Astrocyte (in vitro differentiated cells and primary cell): ENCODE measurements at regions not wholly inside any gene's neighbourhood (a gene's known extent, or its start where the extent isn't known, plus 50 kb on each side); places are given as distances from the start of the nearest gene placed in this dataset.
"Not testable (repeated sequence)": the region's sequence is repeated elsewhere in the genome, so short reads cannot be mapped to it uniquely, and the experiment has no call there.

ENCODE experiments used
- DNase-seq: peaks from one replicate; pipeline ENCODE4 v3.0.0-alpha.2; 2010; ENCODE audit warnings: low read depth
- FAIRE-seq: peaks from 2 replicates; lab custom pipeline; 2011; peaks lifted over from hg19 to GRCh38; lab: Jason Lieb, UNC
- H2AFZ ChIP-seq: 2 replicates; pipeline ENCODE4 v1.6.0; 2012; ENCODE audit warnings: low read depth, low read length, inconsistent platforms
- H3K27ac ChIP-seq: 2 replicates; pipeline ENCODE4 v1.5.1; 2011; ENCODE audit warnings: low read depth, low read length, inconsistent platforms
- H3K27me3 ChIP-seq: 2 replicates; pipeline ENCODE4 v1.6.0; 2011; ENCODE audit warnings: low read length, inconsistent platforms; ENCODE audit not compliant: insufficient read depth
- H3K36me3 ChIP-seq: 2 replicates; pipeline ENCODE4 v1.5.1; 2011; ENCODE audit warnings: low read length, inconsistent platforms; ENCODE audit not compliant: insufficient read depth
- H3K4me1 ChIP-seq: 2 replicates; pipeline ENCODE4 v1.5.1; 2011; ENCODE audit warnings: low read length, inconsistent platforms; ENCODE audit not compliant: insufficient read depth
- H3K4me2 ChIP-seq: 2 replicates; pipeline ENCODE4 v1.6.0; 2012; ENCODE audit warnings: low read length, inconsistent platforms
- H3K4me3 ChIP-seq: 2 replicates; pipeline ENCODE4 v1.5.1; 2011; ENCODE audit warnings: low read depth, mild to moderate bottlenecking, low read length, inconsistent platforms; ENCODE audit not compliant: insufficient read depth
- H3K79me2 ChIP-seq: 2 replicates; pipeline ENCODE4 v1.6.0; 2012; ENCODE audit warnings: mild to moderate bottlenecking, low read length, inconsistent platforms; ENCODE audit not compliant: insufficient read depth
- H3K9ac ChIP-seq: 2 replicates; pipeline ENCODE4 v1.6.0; 2012; ENCODE audit warnings: mild to moderate bottlenecking, low read length, inconsistent platforms
- H3K9me3 ChIP-seq: 2 replicates; pipeline ENCODE4 v1.5.1; 2012; ENCODE audit warnings: low read depth, mild to moderate bottlenecking, low read length, inconsistent platforms; ENCODE audit not compliant: insufficient read depth
- H4K20me1 ChIP-seq: 2 replicates; pipeline ENCODE4 v1.6.0; 2012; ENCODE audit warnings: low read length, inconsistent platforms; ENCODE audit not compliant: insufficient read depth
- H3K27ac Mint-ChIP-seq: one replicate; pipeline ENCODE4 v1.8.0; 2021; ENCODE audit warnings: mild to moderate bottlenecking, mixed read lengths; ENCODE audit not compliant: unreplicated experiment
- H3K27me3 Mint-ChIP-seq: one replicate; pipeline ENCODE4 v1.8.0; 2021; ENCODE audit warnings: low read depth, mixed read lengths; ENCODE audit not compliant: unreplicated experiment
- H3K36me3 Mint-ChIP-seq: one replicate; pipeline ENCODE4 v1.8.0; 2021; ENCODE audit warnings: low read depth, mixed read lengths; ENCODE audit not compliant: unreplicated experiment
- H3K4me1 Mint-ChIP-seq: one replicate; pipeline ENCODE4 v1.8.0; 2021; ENCODE audit warnings: low read depth, mixed read lengths; ENCODE audit not compliant: unreplicated experiment
- H3K4me3 Mint-ChIP-seq: one replicate; pipeline ENCODE4 v1.8.0; 2021; ENCODE audit warnings: mild to moderate bottlenecking, moderate library complexity, mixed read lengths; ENCODE audit not compliant: unreplicated experiment
- H3K9me3 Mint-ChIP-seq: one replicate; pipeline ENCODE4 v1.8.0; 2021; ENCODE audit warnings: mild to moderate bottlenecking, mixed read lengths; ENCODE audit not compliant: unreplicated experiment
- CTCF ChIP-seq: IDR thresholded peaks from 2 replicates; pipeline ENCODE4 v1.5.1; 2011; ENCODE audit warnings: low read depth, mild to moderate bottlenecking, inconsistent platforms, low read length, moderate library complexity; ENCODE audit not compliant: insufficient read depth
- EZH2 ChIP-seq: IDR thresholded peaks from 2 replicates; pipeline ENCODE4 v1.6.1; 2012; ENCODE audit warnings: mild to moderate bottlenecking, low read length, inconsistent platforms; ENCODE audit not compliant: insufficient read depth

GRCh38 chrX:98931216-98931615, 1478.9 kb downstream of the PCDH19 start:
- Histone ChIP-seq H3K27me3 (no peaks in the 10 kb centered on the region), H2AFZ (no peak overlapping the region), H3K9ac (no peak overlapping the region), H3K27ac (no peak overlapping the region), H3K36me3 (no peaks in the 10 kb centered on the region), H3K9me3 (no peaks in the 10 kb centered on the region), H3K79me2 (no peaks in the 10 kb centered on the region), H3K4me2 (no peak overlapping the region), H4K20me1 (no peaks in the 10 kb centered on the region), H3K4me3 (no peak overlapping the region), H3K4me1 (no peaks in the 10 kb centered on the region)
- Mint-ChIP-seq H3K4me3 (no peak overlapping the region), H3K27ac (no peak overlapping the region), H3K36me3 (no peaks in the 10 kb centered on the region), H3K4me1 (no peaks in the 10 kb centered on the region), H3K27me3 (no peaks in the 10 kb centered on the region), H3K9me3 (no peaks in the 10 kb centered on the region)
- DNase-seq (no peak), FAIRE-seq (peak; percentile 80)
- no peak for TF ChIP-seq EZH2
- no peak for TF ChIP-seq CTCF

GRCh38 chrX:98924511-98924910, 1485.6 kb downstream of the PCDH19 start:
- Histone ChIP-seq H3K4me2 (no peak overlapping the region), H3K4me3 (no peak overlapping the region), H3K36me3 (no peaks in the 10 kb centered on the region), H4K20me1 (no peaks in the 10 kb centered on the region), H3K27ac (no peak overlapping the region), H2AFZ (no peak overlapping the region), H3K4me1 (no peaks in the 10 kb centered on the region), H3K27me3 (no peaks in the 10 kb centered on the region), H3K9me3 (no peaks in the 10 kb centered on the region), H3K9ac (no peak overlapping the region), H3K79me2 (no peaks in the 10 kb centered on the region)
- DNase-seq (no peak), FAIRE-seq (peak; percentile 68)
- Mint-ChIP-seq H3K4me3 (no peak overlapping the region), H3K9me3 (peaks cover 2% of the 10 kb centered on the region), H3K4me1 (no peaks in the 10 kb centered on the region), H3K36me3 (no peaks in the 10 kb centered on the region), H3K27me3 (no peaks in the 10 kb centered on the region), H3K27ac (no peak overlapping the region)
- TF ChIP-seq CTCF: no peak
- TF ChIP-seq EZH2: no peak

GRCh38 chrX:98897191-98897590, 1512.9 kb downstream of the PCDH19 start:
- no peaks in the 10 kb centered on the region for H3K27me3 ChIP-seq
- H3K4me1 ChIP-seq: no peaks in the 10 kb centered on the region
- no peak for TF ChIP-seq EZH2
- TF ChIP-seq CTCF: no peak
- H3K27ac ChIP-seq: no peak overlapping the region
- H3K4me3 ChIP-seq: no peak overlapping the region
- no peaks in the 10 kb centered on the region for H3K36me3 Mint-ChIP-seq
- no peaks in the 10 kb centered on the region for H3K79me2 ChIP-seq
- no peak overlapping the region for H3K9ac ChIP-seq
- no peak overlapping the region for H3K4me3 Mint-ChIP-seq
- no peaks in the 10 kb centered on the region for H3K9me3 Mint-ChIP-seq
- H3K4me1 Mint-ChIP-seq: no peaks in the 10 kb centered on the region
- FAIRE-seq: peak; percentile 58
- no peaks in the 10 kb centered on the region for H3K36me3 ChIP-seq
- H3K9me3 ChIP-seq: no peaks in the 10 kb centered on the region
- H3K4me2 ChIP-seq: no peak overlapping the region
- H3K27ac Mint-ChIP-seq: no peak overlapping the region
- H3K27me3 Mint-ChIP-seq: no peaks in the 10 kb centered on the region
- DNase-seq: no peak
- no peak overlapping the region for H2AFZ ChIP-seq
- H4K20me1 ChIP-seq: no peaks in the 10 kb centered on the region

- H3K79me2 ChIP-seq, H3K9ac ChIP-seq, H2AFZ ChIP-seq, H3K27me3 ChIP-seq, H3K36me3 Mint-ChIP-seq, H3K9me3 ChIP-seq, H3K4me3 ChIP-seq, H3K4me1 ChIP-seq, H3K27ac Mint-ChIP-seq, H4K20me1 ChIP-seq, H3K27me3 Mint-ChIP-seq, H3K4me2 ChIP-seq, H3K36me3 ChIP-seq, DNase-seq, H3K9me3 Mint-ChIP-seq, H3K4me1 Mint-ChIP-seq, H3K4me3 Mint-ChIP-seq, H3K27ac ChIP-seq: not testable (repeated sequence)
- peak; percentile 80 for FAIRE-seq
These were observed 1559.4 kb downstream of the PCDH19 start for GRCh38 chrX:98850639-98851038.
